Hematopoietic multipotent progenitor cell treated with erythropoietin and hydrocortisone succinate and interleukin-3 and kit ligand, for 15 days (in vitro differentiated cells): ENCODE measurements at regions not wholly inside any gene's neighbourhood (a gene's known extent, or its start where the extent isn't known, plus 50 kb on each side); places are given as distances from the start of the nearest gene placed in this dataset.
"Not testable (repeated sequence)": the region's sequence is repeated elsewhere in the genome, so short reads cannot be mapped to it uniquely, and the experiment has no call there.

ENCODE experiments used
- DNase-seq: peaks from one replicate; pipeline ENCODE4 v3.0.0-alpha.2; 2015; ENCODE audit warnings: low spot score

GRCh38 chr5:5883146-5883545, 460.7 kb downstream of the ICE1 start:
- no peak for DNase-seq

GRCh38 chr5:5882706-5883105, 460.2 kb downstream of the ICE1 start:
- DNase-seq = peak; percentile 45

- no peak for DNase-seq
These were observed 458.8 kb downstream of the ICE1 start for GRCh38 chr5:5881294-5881693.

- DNase-seq = no peak
These were observed 457.7 kb downstream of the ICE1 start for GRCh38 chr5:5880077-5880763.

- no peak for DNase-seq
These were observed 434.9 kb downstream of the ICE1 start for GRCh38 chr5:5857396-5857795.

- DNase-seq = no peak
These were observed 431.6 kb downstream of the ICE1 start for GRCh38 chr5:5854087-5854486.

GRCh38 chr5:5838493-5838892, 416.0 kb downstream of the ICE1 start:
- no peak for DNase-seq

- DNase-seq = not testable (repeated sequence)
These were observed 409.1 kb downstream of the ICE1 start for GRCh38 chr5:5831622-5832021.

GRCh38 chr5:5828619-5829018, 406.1 kb downstream of the ICE1 start:
- DNase-seq = no peak

- no peak for DNase-seq
These were observed 404.4 kb downstream of the ICE1 start for GRCh38 chr5:5826911-5827310.

GRCh38 chr5:5822729-5823257, 400.3 kb downstream of the ICE1 start:
- DNase-seq = no peak

- DNase-seq = no peak
These were observed 394.5 kb downstream of the ICE1 start for GRCh38 chr5:5816960-5817359.

- DNase-seq = no peak
These were observed 391.0 kb downstream of the ICE1 start for GRCh38 chr5:5813441-5813840.

- DNase-seq = no peak
These were observed 388.0 kb downstream of the ICE1 start for GRCh38 chr5:5810461-5810860.

GRCh38 chr5:5805916-5806315, 383.4 kb downstream of the ICE1 start:
- no peak for DNase-seq

- no peak for DNase-seq
These were observed 382.2 kb downstream of the ICE1 start for GRCh38 chr5:5804478-5805233.

- no peak for DNase-seq
These were observed 378.6 kb downstream of the ICE1 start for GRCh38 chr5:5800801-5801761.

- no peak for DNase-seq
These were observed 377.3 kb downstream of the ICE1 start for GRCh38 chr5:5799826-5800225.

GRCh38 chr5:5799229-5799628, 376.8 kb downstream of the ICE1 start:
- DNase-seq = no peak

- DNase-seq = no peak
These were observed 376.0 kb downstream of the ICE1 start for GRCh38 chr5:5798462-5798861.

- no peak for DNase-seq
These were observed 375.6 kb downstream of the ICE1 start for GRCh38 chr5:5798041-5798440.

GRCh38 chr5:5795074-5795771, 372.7 kb downstream of the ICE1 start:
- no peak for DNase-seq
